ENCODE measurements at regions not wholly inside any gene's neighbourhood (a gene's known extent, or its start where the extent isn't known, plus 50 kb on each side); places are given as distances from the start of the nearest gene placed in this dataset.
A peak's percentile ranks its signal among the peaks of the same experiment; 100 is the strongest.

- H3K9me3 Mint-ChIP-seq, result peaks cover 11% of the 10 kb centered on the region
- 0 out of 2 replicates have a peak overlapping the region, but pooled peaks have one; percentile 54 for H3K27ac Mint-ChIP-seq
- H3K27me3 Mint-ChIP-seq (ENCODE audit: low read depth), result no peaks in the 10 kb centered on the region
- DNase-seq (ENCODE audit: low spot score) (no peak), ATAC-seq (no peak)
- TF ChIP-seq MXD4 (CRISPR knock-in tag; IDR thresholded peaks at IDR 0.05; ENCODE audit: borderline replicate concordance) (no peak), PRDM15 (CRISPR knock-in tag; IDR thresholded peaks at IDR 0.05) (no peak), ETV6 (CRISPR knock-in tag; IDR thresholded peaks at IDR 0.05) (no peak), ZBTB43 (CRISPR knock-in tag; IDR thresholded peaks at IDR 0.05) (no peak), USF1 (CRISPR knock-in tag; IDR thresholded peaks at IDR 0.05) (no peak), ZNF281 (CRISPR knock-in tag; IDR thresholded peaks at IDR 0.05) (no peak), SMAD4 (CRISPR knock-in tag; IDR thresholded peaks at IDR 0.05) (no peak), FOXP1 (CRISPR knock-in tag; IDR thresholded peaks at IDR 0.05; ENCODE audit: borderline replicate concordance) (no peak), CREM (CRISPR knock-in tag; IDR thresholded peaks at IDR 0.05) (no peak), RELA (CRISPR knock-in tag; IDR thresholded peaks at IDR 0.05; ENCODE audit: borderline replicate concordance) (no peak), ZNF416 (CRISPR knock-in tag; IDR thresholded peaks at IDR 0.05) (no peak), EMX1 (CRISPR knock-in tag; IDR thresholded peaks at IDR 0.05) (no peak)
- H3K36me3 Mint-ChIP-seq, result peaks cover 12% of the 10 kb centered on the region
- POLR2A ChIA-PET, result interaction anchor here (0.7 kb wide), 1 partner anchor 148 kb away, joined by 3 read pairs; no protein-coding TSS in a partner anchor
- H3K4me3 Mint-ChIP-seq, result no peak overlapping the region
- H3K4me1 Mint-ChIP-seq, result peaks cover 30% of the 10 kb centered on the region
- CTCF ChIA-PET, result interaction anchor here (1.4 to 3.1 kb wide), 3 partner anchors 9 to 15 kb away, joined by 3 to 13 read pairs (median 4); no protein-coding TSS in a partner anchor
Measured at GRCh38 chr3:57004229-57004628, 56.2 kb upstream of the SPATA12 start.

- Mint-ChIP-seq H3K36me3 (peaks cover 12% of the 10 kb centered on the region), H3K4me3 (no peak overlapping the region), H3K27ac (no peak overlapping the region), H3K9me3 (peaks cover 11% of the 10 kb centered on the region), H3K4me1 (peaks cover 30% of the 10 kb centered on the region), H3K27me3 (ENCODE audit: low read depth) (no peaks in the 10 kb centered on the region)
- CTCF ChIA-PET, result interaction anchor here (1.4 to 3.1 kb wide), 3 partner anchors 9 to 15 kb away, joined by 3 to 13 read pairs (median 4); no protein-coding TSS in a partner anchor
- POLR2A ChIA-PET, result no interaction called here
- no peak for DNase-seq (ENCODE audit: low spot score)
- ATAC-seq, result no peak
- TF ChIP-seq RORB (CRISPR knock-in tag; IDR thresholded peaks at IDR 0.05) (no peak), PRDM15 (CRISPR knock-in tag; IDR thresholded peaks at IDR 0.05) (no peak), SMAD3 (CRISPR knock-in tag; IDR thresholded peaks at IDR 0.05; ENCODE audit: borderline replicate concordance) (no peak), SP1 (CRISPR knock-in tag; conservative IDR thresholded peaks at IDR 0.05) (no peak), ZNF317 (CRISPR knock-in tag; IDR thresholded peaks at IDR 0.05; ENCODE audit: borderline replicate concordance, low read depth) (no peak), AFF4 (CRISPR knock-in tag; IDR thresholded peaks at IDR 0.05; ENCODE audit: borderline replicate concordance) (no peak), ZNF423 (CRISPR knock-in tag; IDR thresholded peaks at IDR 0.05) (no peak), ELF4 (CRISPR knock-in tag; IDR thresholded peaks at IDR 0.05; ENCODE audit: low read depth) (no peak), OVOL2 (CRISPR knock-in tag; IDR thresholded peaks at IDR 0.05; ENCODE audit: borderline replicate concordance) (no peak)
Measured at GRCh38 chr3:57003676-57004075, 56.8 kb upstream of the SPATA12 start.
